Hepatocyte (in vitro differentiated cells): ENCODE measurements at regions not wholly inside any gene's neighbourhood (a gene's known extent, or its start where the extent isn't known, plus 50 kb on each side); places are given as distances from the start of the nearest gene placed in this dataset.

ENCODE experiments used
- DNase-seq: peaks from one replicate; pipeline ENCODE4 v3.0.0-alpha.2; 2016; ENCODE audit warnings: low spot score
- H2AFZ ChIP-seq: fragments of 200-600 bp; sonication (generic); 2 replicates; pipeline ENCODE4 v1.6.0; 2016; ENCODE audit warnings: antibody characterized with exemption, mild to moderate bottlenecking
- H3K27ac ChIP-seq: fragments of 200-600 bp; sonication (generic); 2 replicates; pipeline ENCODE4 v1.5.1; 2016; ENCODE audit warnings: mild to moderate bottlenecking
- H3K27me3 ChIP-seq: fragments of 200-600 bp; sonication (generic); 2 replicates; pipeline ENCODE4 v1.6.1; 2016
- H3K36me3 ChIP-seq: fragments of 200-600 bp; sonication (generic); replicated peaks from 2 replicates; pipeline ENCODE4 v1.5.1; 2016; ENCODE audit warnings: low read depth; ENCODE audit not compliant: insufficient read depth
- H3K4me1 ChIP-seq: fragments of 200-600 bp; sonication (generic); 2 replicates; pipeline ENCODE4 v1.5.1; 2016; ENCODE audit warnings: mild to moderate bottlenecking, moderate library complexity; ENCODE audit not compliant: insufficient read depth
- H3K4me2 ChIP-seq: fragments of 200-600 bp; sonication (generic); 2 replicates; pipeline ENCODE4 v1.6.0; 2016
- H3K4me3 ChIP-seq: fragments of 200-600 bp; sonication (generic); 2 replicates; pipeline ENCODE4 v1.5.1; 2016; ENCODE audit warnings: mild to moderate bottlenecking
- H3K79me2 ChIP-seq: fragments of 200-600 bp; sonication (generic); 2 replicates; pipeline ENCODE4 v1.6.0; 2017; ENCODE audit warnings: mild to moderate bottlenecking
- H3K9me2 ChIP-seq: fragments of 200-600 bp; sonication (generic); replicated peaks from 2 replicates; pipeline ENCODE4 v1.6.0; 2017; ENCODE audit warnings: mild to moderate bottlenecking; ENCODE audit not compliant: insufficient read depth
- H3K9me3 ChIP-seq: fragments of 200-600 bp; sonication (generic); 2 replicates; pipeline ENCODE4 v1.5.1; 2016; ENCODE audit warnings: low read depth, mild to moderate bottlenecking
- H4K20me1 ChIP-seq: fragments of 200-600 bp; sonication (generic); 2 replicates; pipeline ENCODE4 v1.6.0; 2016; ENCODE audit warnings: mild to moderate bottlenecking; ENCODE audit not compliant: insufficient read depth, poor library complexity, severe bottlenecking
- EZH2 ChIP-seq: fragments of 200-600 bp; sonication (generic); IDR thresholded peaks from 2 replicates; pipeline ENCODE4 v1.6.1; 2016; ENCODE audit warnings: antibody characterized with exemption, mild to moderate bottlenecking, borderline replicate concordance
- EZH2phosphoT487 ChIP-seq: fragments of 200-600 bp; sonication (generic); IDR thresholded peaks from one replicate; pipeline ENCODE4 v1.6.1; 2018; ENCODE audit warnings: antibody characterized with exemption, mild to moderate bottlenecking, low read depth, moderate library complexity; ENCODE audit not compliant: unreplicated experiment, severe bottlenecking
- WGBS: methylation state at CpG from one replicate; pipeline ENCODE4 v1.1.6; 2016; ENCODE audit warnings: low lambda C conversion rate; ENCODE audit errors: missing lambda C conversion rate; 5-methylcytosine and 5-hydroxymethylcytosine counted together
- TF ChIP-seq, protein P1 (sequence below): fragments of 200-600 bp; sonication (generic); IDR thresholded peaks from 2 replicates; pipeline ENCODE4 v1.5.1; 2016; ENCODE audit warnings: antibody characterized with exemption, mild to moderate bottlenecking; ENCODE audit not compliant: poor library complexity

DNA sequence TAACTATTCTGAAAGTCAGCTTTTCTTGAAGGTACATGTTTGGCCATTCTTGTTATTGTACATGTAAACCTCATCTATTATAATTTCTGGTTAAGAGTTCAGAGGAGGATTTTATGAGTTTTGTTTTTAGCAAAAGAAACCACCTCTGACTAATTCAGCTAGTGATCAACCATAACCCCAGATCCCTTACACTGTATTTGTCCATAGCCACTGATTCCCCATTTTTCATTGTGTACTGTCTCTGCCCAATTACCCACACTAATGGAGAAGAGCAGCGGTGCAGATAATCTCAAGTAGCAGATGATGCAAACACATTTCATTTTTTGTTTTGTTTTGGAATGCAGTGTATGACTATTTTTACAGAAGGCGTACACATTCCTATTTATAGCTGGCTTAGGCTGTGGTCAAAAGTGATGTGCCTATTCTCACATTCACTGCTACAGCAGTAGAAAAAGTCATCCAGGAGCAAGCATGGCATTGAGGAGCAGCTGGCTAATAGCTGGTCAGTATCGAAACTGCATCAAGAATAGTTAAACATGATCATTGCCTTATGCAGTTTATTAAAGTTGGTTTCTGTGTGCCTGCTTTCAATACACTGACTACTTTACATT is 988.3 kb downstream of the DTWD2 start:
- Histone ChIP-seq H3K9me2 (no peaks in the 10 kb centered on the region), H3K4me3 (no peak overlapping the region), H3K79me2 (no peaks in the 10 kb centered on the region), H2AFZ (no peak overlapping the region), H3K27me3 (no peaks in the 10 kb centered on the region), H3K9me3 (no peaks in the 10 kb centered on the region), H3K27ac (no peak overlapping the region), H4K20me1 (no peaks in the 10 kb centered on the region), H3K4me2 (no peak overlapping the region), H3K4me1 (no peaks in the 10 kb centered on the region), H3K36me3 (no peaks in the 10 kb centered on the region)
- WGBS: 90% methylated on average over 3 of the region's 3 CpGs
- no peak for DNase-seq
- TF ChIP-seq EZH2phosphoT487 (no peak), EZH2 (no peak)
- TF ChIP-seq, protein P1, sequence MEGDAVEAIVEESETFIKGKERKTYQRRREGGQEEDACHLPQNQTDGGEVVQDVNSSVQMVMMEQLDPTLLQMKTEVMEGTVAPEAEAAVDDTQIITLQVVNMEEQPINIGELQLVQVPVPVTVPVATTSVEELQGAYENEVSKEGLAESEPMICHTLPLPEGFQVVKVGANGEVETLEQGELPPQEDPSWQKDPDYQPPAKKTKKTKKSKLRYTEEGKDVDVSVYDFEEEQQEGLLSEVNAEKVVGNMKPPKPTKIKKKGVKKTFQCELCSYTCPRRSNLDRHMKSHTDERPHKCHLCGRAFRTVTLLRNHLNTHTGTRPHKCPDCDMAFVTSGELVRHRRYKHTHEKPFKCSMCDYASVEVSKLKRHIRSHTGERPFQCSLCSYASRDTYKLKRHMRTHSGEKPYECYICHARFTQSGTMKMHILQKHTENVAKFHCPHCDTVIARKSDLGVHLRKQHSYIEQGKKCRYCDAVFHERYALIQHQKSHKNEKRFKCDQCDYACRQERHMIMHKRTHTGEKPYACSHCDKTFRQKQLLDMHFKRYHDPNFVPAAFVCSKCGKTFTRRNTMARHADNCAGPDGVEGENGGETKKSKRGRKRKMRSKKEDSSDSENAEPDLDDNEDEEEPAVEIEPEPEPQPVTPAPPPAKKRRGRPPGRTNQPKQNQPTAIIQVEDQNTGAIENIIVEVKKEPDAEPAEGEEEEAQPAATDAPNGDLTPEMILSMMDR: no peak

DNA sequence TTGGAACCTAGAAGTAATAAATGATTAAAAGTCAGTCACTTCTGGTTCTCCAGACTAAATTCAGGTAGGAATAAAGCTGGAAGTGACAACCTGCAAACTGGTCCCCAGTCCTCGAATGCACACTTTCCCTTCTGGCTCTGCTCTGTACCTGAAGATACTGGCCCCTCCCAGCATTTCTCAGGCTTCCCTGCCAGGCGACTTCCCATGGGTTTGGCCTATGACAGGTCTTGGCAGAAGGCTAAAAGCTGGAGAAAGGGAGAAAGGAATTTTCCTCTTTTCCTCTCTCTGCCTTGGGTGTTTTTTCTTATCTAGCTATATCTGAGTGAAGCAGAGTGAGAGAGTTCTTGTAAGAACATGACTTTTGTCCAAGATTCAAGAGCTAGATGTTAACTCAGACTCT is 1005.7 kb downstream of the DTWD2 start:
- H3K4me2 ChIP-seq: no peak overlapping the region
- TF ChIP-seq, protein P1: no peak
- no peak for TF ChIP-seq EZH2phosphoT487
- TF ChIP-seq EZH2: no peak
- H4K20me1 ChIP-seq: no peaks in the 10 kb centered on the region
- H3K27me3 ChIP-seq: no peaks in the 10 kb centered on the region
- no peaks in the 10 kb centered on the region for H3K4me1 ChIP-seq
- H2AFZ ChIP-seq: no peak overlapping the region
- H3K4me3 ChIP-seq: no peak overlapping the region
- H3K36me3 ChIP-seq: no peaks in the 10 kb centered on the region
- no peaks in the 10 kb centered on the region for H3K79me2 ChIP-seq
- H3K9me2 ChIP-seq: no peaks in the 10 kb centered on the region
- 59% methylated on average over 2 of the region's 2 CpGs for WGBS
- DNase-seq: peak; percentile 5
- no peaks in the 10 kb centered on the region for H3K9me3 ChIP-seq
- H3K27ac ChIP-seq: no peak overlapping the region

DNA sequence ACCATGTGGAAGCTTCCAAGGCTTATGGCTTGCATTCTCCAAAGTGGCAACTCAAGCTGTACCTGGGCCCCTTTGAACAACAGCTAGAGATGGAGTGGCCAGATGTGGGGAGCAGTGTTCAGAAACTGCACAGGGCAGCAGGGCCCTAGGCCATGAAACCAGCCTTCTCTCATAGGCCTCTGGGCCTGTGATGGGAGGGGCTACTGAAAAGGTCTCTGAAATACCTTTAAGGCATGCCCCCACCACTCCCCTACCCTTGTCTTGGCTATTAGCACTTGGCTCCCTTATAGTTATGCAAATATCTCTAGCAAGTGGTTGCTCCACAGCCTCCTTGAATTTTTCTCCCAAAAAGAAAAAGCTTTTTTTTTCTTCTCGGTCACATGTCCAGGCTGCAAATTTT is 1014.6 kb downstream of the DTWD2 start:
- 97% methylated on average over 1 of the region's 1 CpG for WGBS
- H3K27ac ChIP-seq: no peak overlapping the region
- H3K27me3 ChIP-seq: no peaks in the 10 kb centered on the region
- no peaks in the 10 kb centered on the region for H3K79me2 ChIP-seq
- TF ChIP-seq EZH2phosphoT487 (no peak), EZH2 (no peak)
- TF ChIP-seq, protein P1: no peak
- DNase-seq: no peak
- no peak overlapping the region for H2AFZ ChIP-seq
- H3K9me2 ChIP-seq: no peaks in the 10 kb centered on the region
- no peaks in the 10 kb centered on the region for H3K4me1 ChIP-seq
- H3K4me2 ChIP-seq: no peak overlapping the region
- H4K20me1 ChIP-seq: no peaks in the 10 kb centered on the region
- H3K4me3 ChIP-seq: no peak overlapping the region
- H3K36me3 ChIP-seq: no peaks in the 10 kb centered on the region
- H3K9me3 ChIP-seq: no peaks in the 10 kb centered on the region

DNA sequence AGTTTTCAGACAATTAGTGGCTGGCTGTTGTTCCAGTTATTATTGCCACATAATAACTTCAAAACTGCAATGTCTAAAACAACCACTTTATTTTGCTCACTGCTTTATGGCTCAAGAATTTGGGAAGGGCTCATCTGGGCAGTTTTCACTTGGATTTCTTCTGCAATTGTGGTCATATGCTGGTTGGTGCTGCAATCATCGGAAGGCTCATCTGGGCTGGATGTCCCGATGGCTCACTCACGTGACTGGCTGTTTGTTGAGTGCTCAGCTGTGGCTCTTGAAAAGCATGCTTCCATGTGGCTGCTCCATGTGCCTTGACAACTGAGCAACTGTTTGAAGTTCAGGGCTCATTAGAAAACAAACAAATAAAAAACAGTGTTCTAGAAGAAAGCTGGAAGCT is 1032.5 kb downstream of the DTWD2 start:
- 94% methylated on average over 3 of the region's 3 CpGs for WGBS
- TF ChIP-seq EZH2: no peak
- TF ChIP-seq EZH2phosphoT487: no peak
- TF ChIP-seq, protein P1: no peak
- H3K27me3 ChIP-seq: no peaks in the 10 kb centered on the region
- no peaks in the 10 kb centered on the region for H3K36me3 ChIP-seq
- DNase-seq: no peak
- H3K9me3 ChIP-seq: no peaks in the 10 kb centered on the region
- no peaks in the 10 kb centered on the region for H3K79me2 ChIP-seq
- H3K4me2 ChIP-seq: no peak overlapping the region
- H2AFZ ChIP-seq: no peak overlapping the region
- H3K4me3 ChIP-seq: no peak overlapping the region
- no peak overlapping the region for H3K27ac ChIP-seq
- no peaks in the 10 kb centered on the region for H4K20me1 ChIP-seq
- H3K9me2 ChIP-seq: no peaks in the 10 kb centered on the region
- H3K4me1 ChIP-seq: no peaks in the 10 kb centered on the region
